ENCODE measurements at regions not wholly inside any gene's neighbourhood (a gene's known extent, or its start where the extent isn't known, plus 50 kb on each side); places are given as distances from the start of the nearest gene placed in this dataset.

- TF ChIP-seq CTCF (IDR thresholded peaks at IDR 0.05) (no peak), POLR2A (IDR thresholded peaks at IDR 0.05) (no peak)
These were observed 144.8 kb downstream of the LIG4 start for GRCh38 chr13:108070491-108070890.
